Femur (tissue), 1 donor: ENCODE measurements at regions not wholly inside any gene's neighbourhood (a gene's known extent, or its start where the extent isn't known, plus 50 kb on each side); places are given as distances from the start of the nearest gene placed in this dataset.
"Not testable (repeated sequence)": the region's sequence is repeated elsewhere in the genome, so short reads cannot be mapped to it uniquely, and the experiment has no call there.

Experiments
- DNase-seq: peaks from one replicate; pipeline ENCODE4 v3.0.0-alpha.2; 2017

GRCh38 chr2:7094231-7094741 lies 177.1 kb downstream of the RNF144A start:
- DNase-seq = no peak

GRCh38 chr2:7096726-7097352 lies 179.6 kb downstream of the RNF144A start:
- no peak for DNase-seq

GRCh38 chr2:7097353-7097895 lies 180.2 kb downstream of the RNF144A start:
- DNase-seq = peak; percentile 80

- DNase-seq = no peak
Measured at GRCh38 chr2:7098816-7099215, 181.6 kb downstream of the RNF144A start.

GRCh38 chr2:7099687-7100086 lies 182.5 kb downstream of the RNF144A start:
- not testable (repeated sequence) for DNase-seq

GRCh38 chr2:7102826-7103225 lies 185.6 kb downstream of the RNF144A start:
- DNase-seq = no peak

GRCh38 chr2:7108792-7109532 lies 191.8 kb downstream of the RNF144A start:
- no peak for DNase-seq

- no peak for DNase-seq
Measured at GRCh38 chr2:7109533-7109885, 192.3 kb downstream of the RNF144A start.

- DNase-seq = no peak
Measured at GRCh38 chr2:7111626-7112025, 194.4 kb downstream of the RNF144A start.

- DNase-seq = no peak
Measured at GRCh38 chr2:7115364-7115763, 198.2 kb downstream of the RNF144A start.

GRCh38 chr2:7115906-7116305 lies 198.7 kb downstream of the RNF144A start:
- no peak for DNase-seq

GRCh38 chr2:7116511-7116910 lies 199.3 kb downstream of the RNF144A start:
- no peak for DNase-seq

GRCh38 chr2:7117076-7117475 lies 199.9 kb downstream of the RNF144A start:
- DNase-seq = no peak

- no peak for DNase-seq
Measured at GRCh38 chr2:7118606-7119131, 201.5 kb downstream of the RNF144A start.

- peak; percentile 69 for DNase-seq
Measured at GRCh38 chr2:7119132-7119835, 202.1 kb downstream of the RNF144A start.

- DNase-seq = no peak
Measured at GRCh38 chr2:7121851-7122250, 204.6 kb downstream of the RNF144A start.

- no peak for DNase-seq
Measured at GRCh38 chr2:7127156-7127555, 209.9 kb downstream of the RNF144A start.

- DNase-seq = no peak
Measured at GRCh38 chr2:7127687-7128086, 210.5 kb downstream of the RNF144A start.

GRCh38 chr2:7131261-7131660 lies 214.0 kb downstream of the RNF144A start:
- DNase-seq = no peak

- no peak for DNase-seq
Measured at GRCh38 chr2:7132753-7133152, 215.5 kb downstream of the RNF144A start.

- no peak for DNase-seq
Measured at GRCh38 chr2:7133521-7133920, 216.3 kb downstream of the RNF144A start.

- DNase-seq = no peak
Measured at GRCh38 chr2:7140306-7140705, 223.1 kb downstream of the RNF144A start.

GRCh38 chr2:7145707-7146106 lies 228.5 kb downstream of the RNF144A start:
- DNase-seq = no peak
